Neutrophil (primary cell): ENCODE measurements at regions not wholly inside any gene's neighbourhood (a gene's known extent, or its start where the extent isn't known, plus 50 kb on each side); places are given as distances from the start of the nearest gene placed in this dataset.

Experiments
- H3K27ac ChIP-seq: fragments of 200-600 bp; sonication (generic); 2 replicates; pipeline ENCODE4 v1.5.1; 2016; ENCODE audit warnings: mild to moderate bottlenecking, moderate library complexity
- H3K27me3 ChIP-seq: fragments of 200-600 bp; sonication (generic); 2 replicates; pipeline ENCODE4 v1.6.0; 2016; ENCODE audit warnings: mild to moderate bottlenecking
- H3K36me3 ChIP-seq: fragments of 200-600 bp; sonication (generic); 2 replicates; pipeline ENCODE4 v1.5.1; 2017
- H3K4me1 ChIP-seq, 2 experiments: fragments of 200-600 bp in 1 of 2; sonication (generic) in 1 of 2; 1 replicate in 1 of 2; 2 replicates in 1 of 2; pipeline versions ENCODE4 v1.5.1 to v1.6.1; 2013 to 2016; ENCODE audit warnings: low read depth in 1 of 2, low read length in 1 of 2, mild to moderate bottlenecking in 1 of 2, moderate library complexity in 1 of 2; ENCODE audit not compliant: control insufficient read depth in 1 of 2, insufficient read depth in 1 of 2
- H3K4me3 ChIP-seq, 2 experiments: fragments of 200-600 bp in 1 of 2; sonication (generic) in 1 of 2; 1 replicate in 1 of 2; 2 replicates in 1 of 2; pipeline ENCODE4 v1.5.1; 2013 to 2016; ENCODE audit warnings: low read depth in 1 of 2, low read length in 1 of 2, mild to moderate bottlenecking in 1 of 2, moderate library complexity in 1 of 2
- H3K9me3 ChIP-seq: fragments of 200-600 bp; sonication (generic); 2 replicates; pipeline ENCODE4 v1.5.1; 2016
- TF ChIP-seq, protein P1 (sequence below): fragments of 200-600 bp; sonication (generic); IDR thresholded peaks from 2 replicates; pipeline ENCODE4 v1.5.1; 2016; ENCODE audit warnings: antibody characterized with exemption

DNA sequence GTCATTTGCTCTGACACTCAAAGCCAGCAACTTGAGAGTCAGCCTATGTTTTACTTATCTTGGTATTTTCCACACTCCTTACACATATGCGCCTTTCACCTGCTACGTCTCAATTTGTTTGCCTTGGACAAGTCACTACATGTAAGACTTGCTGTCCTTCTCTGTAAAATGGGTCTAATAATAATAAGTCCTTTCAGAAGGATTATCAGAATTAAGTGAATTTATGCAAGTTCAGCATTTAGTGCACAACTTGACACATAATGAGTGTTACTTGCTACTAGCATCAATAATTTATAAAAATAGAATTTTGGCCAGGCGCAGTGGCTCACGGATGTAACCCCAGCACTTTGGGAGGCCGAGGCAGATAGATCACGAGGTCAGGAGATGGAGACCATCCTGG, 71.1 kb upstream of the UBL3 start:
- peaks cover 8 to 11% of the 10 kb centered on the region in 2 experiments for H3K4me1 ChIP-seq
- no peaks in the 10 kb centered on the region for H3K9me3 ChIP-seq

DNA sequence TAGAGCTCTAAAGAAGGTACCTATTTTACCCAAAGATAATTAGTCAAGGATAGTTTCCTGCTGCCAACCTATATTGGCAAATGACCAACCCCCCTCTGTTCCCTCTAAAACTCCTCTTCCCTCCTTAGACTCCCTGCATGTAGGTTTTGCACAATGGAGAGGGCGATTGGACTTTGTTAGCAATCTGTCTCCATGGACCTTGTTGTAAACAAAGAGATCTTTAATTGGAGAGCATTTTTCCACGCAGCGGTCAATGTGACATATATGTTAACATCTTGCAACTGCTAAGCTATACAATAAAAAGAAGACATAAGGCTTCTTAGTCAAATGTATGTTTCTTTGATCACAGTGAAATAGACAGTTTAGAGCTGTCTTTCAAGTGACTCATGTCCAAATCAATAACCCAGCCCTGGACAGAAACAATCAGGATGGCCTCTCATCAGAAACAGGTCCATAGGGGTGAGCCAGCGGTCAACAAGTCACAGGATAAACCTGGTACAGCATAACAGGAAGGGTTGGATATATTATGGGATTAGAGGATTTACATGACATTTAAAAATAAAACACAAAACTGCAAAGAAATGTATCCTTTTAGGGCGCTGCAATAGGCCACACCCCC, 69.7 kb upstream of the UBL3 start:
- Histone ChIP-seq H3K9me3 (no peaks in the 10 kb centered on the region), H3K4me3 (no peak overlapping the region), H3K4me1 (peaks cover 9 to 14% of the 10 kb centered on the region in 2 experiments), H3K36me3 (no peaks in the 10 kb centered on the region), H3K27ac (no peak overlapping the region), H3K27me3 (no peaks in the 10 kb centered on the region)
- TF ChIP-seq, protein P1, sequence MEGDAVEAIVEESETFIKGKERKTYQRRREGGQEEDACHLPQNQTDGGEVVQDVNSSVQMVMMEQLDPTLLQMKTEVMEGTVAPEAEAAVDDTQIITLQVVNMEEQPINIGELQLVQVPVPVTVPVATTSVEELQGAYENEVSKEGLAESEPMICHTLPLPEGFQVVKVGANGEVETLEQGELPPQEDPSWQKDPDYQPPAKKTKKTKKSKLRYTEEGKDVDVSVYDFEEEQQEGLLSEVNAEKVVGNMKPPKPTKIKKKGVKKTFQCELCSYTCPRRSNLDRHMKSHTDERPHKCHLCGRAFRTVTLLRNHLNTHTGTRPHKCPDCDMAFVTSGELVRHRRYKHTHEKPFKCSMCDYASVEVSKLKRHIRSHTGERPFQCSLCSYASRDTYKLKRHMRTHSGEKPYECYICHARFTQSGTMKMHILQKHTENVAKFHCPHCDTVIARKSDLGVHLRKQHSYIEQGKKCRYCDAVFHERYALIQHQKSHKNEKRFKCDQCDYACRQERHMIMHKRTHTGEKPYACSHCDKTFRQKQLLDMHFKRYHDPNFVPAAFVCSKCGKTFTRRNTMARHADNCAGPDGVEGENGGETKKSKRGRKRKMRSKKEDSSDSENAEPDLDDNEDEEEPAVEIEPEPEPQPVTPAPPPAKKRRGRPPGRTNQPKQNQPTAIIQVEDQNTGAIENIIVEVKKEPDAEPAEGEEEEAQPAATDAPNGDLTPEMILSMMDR: no peak

More for the DNA sequence above, 71.1 kb upstream of the UBL3 start:
- TF ChIP-seq, protein P1: no peak
- H3K4me3 ChIP-seq: no peak overlapping the region
- no peaks in the 10 kb centered on the region for H3K27me3 ChIP-seq
- H3K27ac ChIP-seq: no peak overlapping the region
- H3K36me3 ChIP-seq: no peaks in the 10 kb centered on the region

DNA sequence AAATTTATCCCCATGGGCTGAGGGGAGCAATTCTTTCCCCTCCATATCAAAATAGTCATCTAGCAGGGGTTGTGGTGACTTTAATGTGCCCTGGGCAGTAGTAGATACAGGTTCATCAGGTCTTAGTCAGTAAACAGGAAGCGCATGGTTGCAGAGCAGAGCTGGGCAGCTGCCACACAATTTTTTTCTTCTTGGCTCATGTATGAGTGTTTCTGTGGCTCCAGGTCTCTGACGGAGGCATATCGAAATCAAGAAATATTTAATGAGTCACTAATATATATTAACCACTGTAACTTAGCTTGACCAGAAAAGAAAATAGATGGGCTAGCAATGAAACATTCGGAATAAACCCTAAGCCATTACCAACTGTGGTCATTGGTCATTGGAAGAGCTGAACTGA, 68.4 kb upstream of the UBL3 start:
- Histone ChIP-seq H3K27ac (no peak overlapping the region), H3K36me3 (no peaks in the 10 kb centered on the region), H3K4me3 (no peak overlapping the region), H3K9me3 (no peaks in the 10 kb centered on the region), H3K4me1 (peaks cover 13 to 19% of the 10 kb centered on the region in 2 experiments), H3K27me3 (no peaks in the 10 kb centered on the region)
- TF ChIP-seq, protein P1: no peak

DNA sequence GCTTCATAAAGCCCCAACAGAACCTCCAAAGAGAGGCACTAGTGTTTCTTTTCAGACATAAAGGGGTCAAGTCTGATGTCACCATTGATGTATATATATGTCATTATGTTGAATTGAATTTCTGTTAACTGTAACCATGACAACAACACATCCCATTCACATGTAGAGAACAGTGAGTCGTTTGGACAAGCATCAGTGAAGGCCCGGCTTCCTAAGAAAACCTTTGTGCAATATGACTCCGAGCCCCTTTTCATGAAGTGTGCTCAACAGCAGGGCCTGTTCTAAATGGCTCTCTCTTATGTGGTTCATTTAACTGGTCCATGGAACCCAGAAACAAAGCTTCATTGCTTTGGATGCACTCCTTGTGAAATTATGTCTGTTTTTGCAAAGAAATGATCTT, 67.2 kb upstream of the UBL3 start:
- Histone ChIP-seq H3K27me3 (no peaks in the 10 kb centered on the region), H3K9me3 (peaks cover 4% of the 10 kb centered on the region), H3K27ac (no peak overlapping the region), H3K36me3 (no peaks in the 10 kb centered on the region), H3K4me3 (no peak overlapping the region), H3K4me1 (peaks cover 13 to 19% of the 10 kb centered on the region in 2 experiments)
- TF ChIP-seq, protein P1: no peak

DNA sequence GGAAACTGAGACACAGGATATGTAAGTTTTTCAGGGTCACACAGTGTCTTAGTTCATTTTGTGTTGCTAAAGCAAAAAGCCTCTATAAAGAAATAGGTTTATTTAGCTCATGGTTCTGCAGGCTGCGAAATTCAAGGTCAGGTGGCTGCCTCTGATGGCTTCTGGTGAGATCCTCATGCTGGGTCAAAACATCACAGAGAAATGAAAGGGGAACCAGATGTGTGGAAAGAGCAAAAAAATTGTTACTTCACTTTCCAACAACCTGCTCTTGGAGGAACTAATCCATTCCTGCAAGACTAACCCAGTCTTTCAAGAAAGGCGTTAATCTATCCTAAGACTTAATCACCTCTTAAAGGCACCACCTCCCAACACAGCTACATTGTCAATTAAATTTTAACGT, 64.2 kb upstream of the UBL3 start:
- H3K4me3 ChIP-seq: no peak overlapping the region
- no peaks in the 10 kb centered on the region for H3K36me3 ChIP-seq
- no peaks in the 10 kb centered on the region for H3K27me3 ChIP-seq
- H3K4me1 ChIP-seq: peaks cover 8 to 13% of the 10 kb centered on the region in 2 experiments
- H3K27ac ChIP-seq: peak overlapping the region; percentile 69
- TF ChIP-seq, protein P1: no peak
- H3K9me3 ChIP-seq: peaks cover 6% of the 10 kb centered on the region
